ENCODE measurements at regions not wholly inside any gene's neighbourhood (a gene's known extent, or its start where the extent isn't known, plus 50 kb on each side); places are given as distances from the start of the nearest gene placed in this dataset.

GRCh38 chr9:7376213-7376612, 423.4 kb downstream of the DMAC1 start:
- Histone ChIP-seq H3K36me3 (no peaks in the 10 kb centered on the region), H3K4me1 (peaks cover 2% of the 10 kb centered on the region), H3K4me3 (no peak overlapping the region), H3K27me3 (no peaks in the 10 kb centered on the region), H3K27ac (no peak overlapping the region), H3K9me3 (no peaks in the 10 kb centered on the region)
- DNase-seq (no peak), ATAC-seq (no peak)
- intact Hi-C loops (cut with DNase I), result no loop called here
- no peak for TF ChIP-seq CTCF (IDR thresholded peaks at IDR 0.05)

- Histone ChIP-seq H3K4me1 (peaks cover 12% of the 10 kb centered on the region), H3K4me3 (no peak overlapping the region), H3K27ac (no peak overlapping the region), H3K36me3 (no peaks in the 10 kb centered on the region), H3K9me3 (no peaks in the 10 kb centered on the region), H3K27me3 (no peaks in the 10 kb centered on the region)
- intact Hi-C loops (cut with DNase I), result no loop called here
- no peak for ATAC-seq
- no peak for DNase-seq
- no peak for TF ChIP-seq CTCF (IDR thresholded peaks at IDR 0.05)
Measured at GRCh38 chr9:7375013-7375511, 424.5 kb downstream of the DMAC1 start.

- no peaks in the 10 kb centered on the region for H3K27me3 ChIP-seq
- no peaks in the 10 kb centered on the region for H3K36me3 ChIP-seq
- no peak for TF ChIP-seq CTCF (IDR thresholded peaks at IDR 0.05)
- peaks cover 35% of the 10 kb centered on the region for H3K4me1 ChIP-seq
- no peak for DNase-seq
- no peak overlapping the region for H3K27ac ChIP-seq
- intact Hi-C loops (cut with DNase I), result no loop called here
- no peaks in the 10 kb centered on the region for H3K9me3 ChIP-seq
- no peak overlapping the region for H3K4me3 ChIP-seq
- no peak for ATAC-seq
Measured at GRCh38 chr9:7370988-7371387, 428.6 kb downstream of the DMAC1 start.

GRCh38 chr9:7370381-7370780, 429.2 kb downstream of the DMAC1 start:
- Histone ChIP-seq H3K36me3 (no peaks in the 10 kb centered on the region), H3K4me1 (peaks cover 35% of the 10 kb centered on the region), H3K4me3 (no peak overlapping the region), H3K27ac (no peak overlapping the region), H3K9me3 (no peaks in the 10 kb centered on the region), H3K27me3 (no peaks in the 10 kb centered on the region)
- intact Hi-C loops (cut with DNase I), result no loop called here
- TF ChIP-seq CTCF (IDR thresholded peaks at IDR 0.05), result no peak
- no peak for DNase-seq
- no peak for ATAC-seq

- Histone ChIP-seq H3K27ac (peak overlapping the region; percentile 15), H3K9me3 (no peaks in the 10 kb centered on the region), H3K4me1 (peaks cover 35% of the 10 kb centered on the region), H3K27me3 (no peaks in the 10 kb centered on the region), H3K4me3 (no peak overlapping the region), H3K36me3 (no peaks in the 10 kb centered on the region)
- ATAC-seq, result peak; percentile 16
- intact Hi-C loops (cut with DNase I), result no loop called here
- no peak for DNase-seq
- TF ChIP-seq CTCF (IDR thresholded peaks at IDR 0.05), result no peak
Measured at GRCh38 chr9:7369384-7369821, 430.2 kb downstream of the DMAC1 start.
